HCT116 (cell line): ENCODE measurements at regions not wholly inside any gene's neighbourhood (a gene's known extent, or its start where the extent isn't known, plus 50 kb on each side); places are given as distances from the start of the nearest gene placed in this dataset.

ENCODE experiments used
- ATAC-seq: fragments of 200-7000 bp; cut with Tn5 transposase; 2 replicates; pipeline ENCODE4 v1.9.1; 2020; ENCODE audit warnings: mild to moderate bottlenecking, moderate library complexity
- BruUV-seq: library from RNA; stranded (reverse); fragments of 400-500 nt; replicated peaks from 2 replicates; lab custom pipeline; 2021; lab: Mats Ljungman, UMichigan
- CTCF ChIA-PET: fragments of 300-600 bp; sonication (Branson Sonifier 250); formaldehyde crosslinking; loops from one replicate; lab custom pipeline; 2021; ENCODE audit warnings: antibody characterized with exemption; lab: Charles Lee
- POLR2A ChIA-PET: fragments of 300-600, 350-600 bp; sonication (Branson Sonifier 250); formaldehyde crosslinking; loops from one replicate; lab custom pipeline; 2021; ENCODE audit warnings: antibody characterized with exemption; lab: Charles Lee
- RAD21 ChIA-PET, 2 experiments: fragments of 300-600 bp; sonication (Branson Sonifier 250); formaldehyde crosslinking; loops; one replicate each; lab custom pipeline; 2023; ENCODE audit warnings: low total read pairs in 2 of 2; ENCODE audit not compliant: uncharacterized antibody in 2 of 2, unreplicated experiment in 2 of 2, low non-redundant PET in 1 of 2; lab: Charles Lee
- DNase-seq: peaks from one replicate; pipeline ENCODE4 v3.0.0-alpha.2; 2010; ENCODE audit warnings: low read depth, low spot score
- H2AFZ ChIP-seq: fragments of 200-600 bp; shearing (Covaris generic), sonication (generic); 2 replicates; pipeline ENCODE4 v1.6.1; 2017; ENCODE audit warnings: low read depth, mixed run types, mixed read lengths, antibody characterized with exemption, low read length; ENCODE audit not compliant: poor library complexity, severe bottlenecking
- H3K27ac ChIP-seq: 2 replicates; pipeline ENCODE4 v1.5.1; 2012; ENCODE audit warnings: low read depth, low read length
- H3K27me3 ChIP-seq: fragments of 200-600 bp; sonication (generic); 2 replicates; pipeline ENCODE4 v1.6.1; 2016; ENCODE audit warnings: mixed run types, low read length, mixed read lengths; ENCODE audit not compliant: insufficient read depth
- H3K36me3 ChIP-seq, 2 experiments: fragments of 200-500 bp in 1 of 2; fragments of 200-600 bp in 1 of 2; sonication (Bioruptor generic) in 1 of 2; sonication (generic) in 1 of 2; 2 replicates each; pipeline versions ENCODE4 v1.5.1 to v1.6.1; 2014 to 2016; ENCODE audit warnings: low read length in 2 of 2, inconsistent platforms in 1 of 2, mixed read lengths in 1 of 2, mixed run types in 1 of 2; ENCODE audit not compliant: insufficient read depth in 2 of 2, control insufficient read depth in 1 of 2
- H3K4me1 ChIP-seq, 2 experiments: fragments of 200-600 bp in 1 of 2; sonication (generic) in 1 of 2; 2 replicates each; pipeline versions ENCODE4 v1.5.1 to v1.6.1; 2012 to 2017; ENCODE audit warnings: low read length in 2 of 2, inconsistent platforms in 1 of 2, mild to moderate bottlenecking in 1 of 2, mixed read lengths in 1 of 2, mixed run types in 1 of 2, moderate library complexity in 1 of 2; ENCODE audit not compliant: insufficient read depth in 2 of 2, control insufficient read depth in 1 of 2
- H3K4me2 ChIP-seq: fragments of 200-600 bp; sonication (generic); 2 replicates; pipeline ENCODE4 v1.6.1; 2017; ENCODE audit warnings: mixed run types, low read length, mixed read lengths
- H3K4me3 ChIP-seq, 2 experiments: fragments of 200-600 bp in 1 of 2; sonication (generic) in 1 of 2; replicated peaks in 1 of 2; 2 replicates each; pipeline ENCODE4 v1.5.1; 2011 to 2016; ENCODE audit warnings: low read length in 2 of 2, control low read depth in 1 of 2, low read depth in 1 of 2, mild to moderate bottlenecking in 1 of 2, mixed read lengths in 1 of 2, mixed run types in 1 of 2
- H3K79me2 ChIP-seq: fragments of 200-600 bp; sonication (generic); 2 replicates; pipeline ENCODE4 v1.6.1; 2017; ENCODE audit warnings: mild to moderate bottlenecking, mixed run types, low read length, moderate library complexity, mixed read lengths; ENCODE audit not compliant: insufficient read depth
- H3K9ac ChIP-seq: fragments of 200-600 bp; sonication (generic); 2 replicates; pipeline ENCODE4 v1.6.1; 2016; ENCODE audit warnings: low read length, mixed read lengths
- H3K9me2 ChIP-seq: fragments of 200-600 bp; sonication (generic), shearing (Covaris generic); 2 replicates; pipeline ENCODE4 v1.6.1; 2017; ENCODE audit warnings: mixed run types, mild to moderate bottlenecking, moderate library complexity; ENCODE audit not compliant: insufficient read depth
- H3K9me3 ChIP-seq, 2 experiments: fragments of 200-500 bp in 1 of 2; fragments of 200-600 bp in 1 of 2; sonication (Bioruptor generic) in 1 of 2; sonication (generic) in 1 of 2; 2 replicates each; pipeline ENCODE4 v1.6.1; 2014 to 2017; ENCODE audit warnings: low read length in 2 of 2, mixed read lengths in 2 of 2, inconsistent platforms in 1 of 2, low read depth in 1 of 2, mild to moderate bottlenecking in 1 of 2, mixed run types in 1 of 2, moderate library complexity in 1 of 2; ENCODE audit not compliant: control insufficient read depth in 1 of 2, insufficient read depth in 1 of 2
- H4K20me1 ChIP-seq: fragments of 200-600 bp; sonication (generic), shearing (Covaris generic); 2 replicates; pipeline ENCODE4 v1.6.1; 2017; ENCODE audit warnings: mixed run types, mild to moderate bottlenecking, moderate library complexity; ENCODE audit not compliant: insufficient read depth
- POLR2AphosphoS5 ChIP-seq: IDR thresholded peaks from 2 replicates; pipeline ENCODE4 v1.6.1; 2011; ENCODE audit warnings: mild to moderate bottlenecking, low read depth, low read length, moderate library complexity
- SRF ChIP-seq: IDR thresholded peaks from 2 replicates; pipeline ENCODE4 v1.6.1; 2012; ENCODE audit warnings: low read depth
- ZFX ChIP-seq: fragments of 450-650 bp; IDR thresholded peaks from 2 replicates; pipeline ENCODE4 v1.6.1; 2017
- intact Hi-C: fragments of 100-400 bp; cut with micrococcal nuclease; formaldehyde crosslinking; loops from 2 replicates; pipeline ENCODE4 v1.10.0; 2022
- TF ChIP-seq, protein P1 (sequence below): IDR thresholded peaks from 2 replicates; pipeline ENCODE4 v1.6.1; 2012
- TF ChIP-seq, protein P2 (sequence below), 3 experiments: fragments of 200-600 bp in 1 of 3; sonication (generic) in 1 of 3; IDR thresholded peaks in 2 of 3; conservative IDR thresholded peaks in 1 of 3; 2 replicates each; pipeline ENCODE4 v1.5.1; 2012 to 2017; ENCODE audit warnings: low read depth in 2 of 3, low read length in 2 of 3, antibody characterized with exemption in 1 of 3, borderline replicate concordance in 1 of 3, control low read depth in 1 of 3, mild to moderate bottlenecking in 1 of 3, mixed read lengths in 1 of 3, mixed run types in 1 of 3, moderate library complexity in 1 of 3; ENCODE audit not compliant: insufficient read depth in 1 of 3

DNA sequence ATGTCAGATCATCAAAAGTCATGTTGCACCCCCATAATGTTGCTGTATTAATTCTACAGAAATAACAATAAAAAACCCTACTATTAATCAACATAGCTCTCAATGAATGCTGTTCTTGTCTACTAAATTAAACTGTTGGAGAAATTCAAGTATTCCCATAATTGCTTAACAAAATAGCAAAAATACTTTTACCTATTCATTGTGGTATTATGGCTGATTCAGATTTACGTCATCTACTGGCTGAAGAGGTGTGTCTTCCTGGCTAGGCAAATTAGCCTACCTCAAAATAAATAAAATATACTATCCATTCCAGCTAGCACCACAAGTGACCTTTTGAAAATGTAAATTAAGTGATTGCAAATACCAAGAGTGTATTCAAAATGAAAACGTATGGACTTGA lies 249.4 kb downstream of the MEIS1 start:
- BruUV-seq, result no TSS peak
- no peak overlapping the region for H3K9ac ChIP-seq
- intact Hi-C loops, result no loop called here
- H2AFZ ChIP-seq, result no peak overlapping the region
- TF ChIP-seq, protein P1, sequence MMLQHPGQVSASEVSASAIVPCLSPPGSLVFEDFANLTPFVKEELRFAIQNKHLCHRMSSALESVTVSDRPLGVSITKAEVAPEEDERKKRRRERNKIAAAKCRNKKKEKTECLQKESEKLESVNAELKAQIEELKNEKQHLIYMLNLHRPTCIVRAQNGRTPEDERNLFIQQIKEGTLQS, result no peak
- TF ChIP-seq POLR2AphosphoS5 (no peak), ZFX (no peak)
- H4K20me1 ChIP-seq, result no peaks in the 10 kb centered on the region
- peaks cover 0 to 3% of the 10 kb centered on the region in 2 experiments; a peak in 1 of 4 replicates for H3K9me3 ChIP-seq
- no peaks in the 10 kb centered on the region for H3K79me2 ChIP-seq
- ChIA-PET RAD21 (no interaction called here), POLR2A (no interaction called here), CTCF (no interaction called here)
- no peak for DNase-seq
- no peaks in the 10 kb centered on the region for H3K36me3 ChIP-seq
- H3K27me3 ChIP-seq, result no peaks in the 10 kb centered on the region
- ATAC-seq, result no peak
- H3K4me2 ChIP-seq, result no peak overlapping the region
- H3K4me3 ChIP-seq, result no peak overlapping the region
- H3K4me1 ChIP-seq, result no peaks in the 10 kb centered on the region
- no peak overlapping the region for H3K27ac ChIP-seq
- no peaks in the 10 kb centered on the region for H3K9me2 ChIP-seq

DNA sequence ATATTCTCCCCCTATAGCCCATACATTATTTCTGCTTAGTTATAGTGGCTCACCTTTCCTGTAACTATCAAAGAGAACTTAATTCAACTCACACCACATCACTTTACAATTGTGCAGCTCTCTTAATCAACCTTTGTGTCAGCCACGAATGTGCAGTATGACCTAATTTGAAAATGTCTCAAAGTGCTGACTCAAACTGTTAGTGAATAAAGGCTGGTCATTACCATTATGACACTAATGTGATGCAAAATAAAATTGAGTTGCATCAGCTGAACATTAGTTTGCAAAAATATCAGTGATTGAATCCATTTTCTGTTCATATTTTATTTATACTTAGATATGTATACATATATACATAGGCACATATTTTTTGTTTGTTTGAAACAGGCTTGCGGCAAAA lies 251.8 kb downstream of the MEIS1 start:
- H3K27ac ChIP-seq, result no peak overlapping the region
- no peaks in the 10 kb centered on the region for H3K9me2 ChIP-seq
- no peaks in the 10 kb centered on the region for H3K27me3 ChIP-seq
- H3K9me3 ChIP-seq, result peaks cover 0 to 3% of the 10 kb centered on the region in 2 experiments; a peak in 1 of 4 replicates
- H3K79me2 ChIP-seq, result no peaks in the 10 kb centered on the region
- H2AFZ ChIP-seq, result no peak overlapping the region
- no peaks in the 10 kb centered on the region for H3K4me1 ChIP-seq
- intact Hi-C loops, result no loop called here
- no peak overlapping the region for H3K9ac ChIP-seq
- DNase-seq (no peak), ATAC-seq (no peak)
- ChIA-PET RAD21 (no interaction called here), POLR2A (no interaction called here), CTCF (no interaction called here)
- no peak overlapping the region for H3K4me2 ChIP-seq
- no peak overlapping the region for H3K4me3 ChIP-seq
- H3K36me3 ChIP-seq, result no peaks in the 10 kb centered on the region
- TF ChIP-seq, protein P2, sequence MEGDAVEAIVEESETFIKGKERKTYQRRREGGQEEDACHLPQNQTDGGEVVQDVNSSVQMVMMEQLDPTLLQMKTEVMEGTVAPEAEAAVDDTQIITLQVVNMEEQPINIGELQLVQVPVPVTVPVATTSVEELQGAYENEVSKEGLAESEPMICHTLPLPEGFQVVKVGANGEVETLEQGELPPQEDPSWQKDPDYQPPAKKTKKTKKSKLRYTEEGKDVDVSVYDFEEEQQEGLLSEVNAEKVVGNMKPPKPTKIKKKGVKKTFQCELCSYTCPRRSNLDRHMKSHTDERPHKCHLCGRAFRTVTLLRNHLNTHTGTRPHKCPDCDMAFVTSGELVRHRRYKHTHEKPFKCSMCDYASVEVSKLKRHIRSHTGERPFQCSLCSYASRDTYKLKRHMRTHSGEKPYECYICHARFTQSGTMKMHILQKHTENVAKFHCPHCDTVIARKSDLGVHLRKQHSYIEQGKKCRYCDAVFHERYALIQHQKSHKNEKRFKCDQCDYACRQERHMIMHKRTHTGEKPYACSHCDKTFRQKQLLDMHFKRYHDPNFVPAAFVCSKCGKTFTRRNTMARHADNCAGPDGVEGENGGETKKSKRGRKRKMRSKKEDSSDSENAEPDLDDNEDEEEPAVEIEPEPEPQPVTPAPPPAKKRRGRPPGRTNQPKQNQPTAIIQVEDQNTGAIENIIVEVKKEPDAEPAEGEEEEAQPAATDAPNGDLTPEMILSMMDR (IDR thresholded peaks at IDR 0.05 in 2 of 3, conservative IDR thresholded peaks at IDR 0.05 in 1 of 3; ENCODE audit: borderline replicate concordance in 1 of 3, insufficient read depth in 1 of 3, low read depth in 2 of 3, low read length in 2 of 3), result no peak
- no peak for TF ChIP-seq SRF
- no TSS peak for BruUV-seq
- no peaks in the 10 kb centered on the region for H4K20me1 ChIP-seq
